ENCODE measurements at regions not wholly inside any gene's neighbourhood (a gene's known extent, or its start where the extent isn't known, plus 50 kb on each side); places are given as distances from the start of the nearest gene placed in this dataset.

DNA sequence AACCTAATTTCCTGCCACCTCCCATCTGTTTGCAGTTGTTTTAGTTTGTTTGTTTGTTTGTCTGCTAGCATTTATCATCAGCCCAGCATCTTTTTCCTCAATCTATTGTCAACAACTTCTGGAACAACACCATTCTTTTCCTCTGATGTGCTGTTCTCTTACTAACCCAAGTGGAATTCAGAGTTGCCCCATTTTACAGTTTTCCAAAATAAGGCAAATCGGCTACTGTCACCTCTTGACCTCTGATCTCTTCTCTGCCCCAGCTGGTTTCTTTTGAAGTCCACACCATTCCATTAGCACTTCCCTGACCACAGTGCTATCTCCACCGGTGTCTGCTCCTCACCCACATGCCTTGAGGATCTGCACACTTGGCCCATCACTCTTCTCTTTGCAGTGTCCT lies 102.4 kb downstream of the EFNB2 start:
- Histone ChIP-seq H3K27me3 (ENCODE audit: control insufficient read depth, insufficient read depth, low read length) (no peaks in the 10 kb centered on the region), H3K4me3 (ENCODE audit: low read depth, low read length) (no peak overlapping the region), H3K36me3 (ENCODE audit: control insufficient read depth, insufficient read depth, low read length) (no peaks in the 10 kb centered on the region)
- peak; percentile 23 for DNase-seq (ENCODE audit: low read depth)
- no peak for FAIRE-seq
- TF ChIP-seq, protein P1, sequence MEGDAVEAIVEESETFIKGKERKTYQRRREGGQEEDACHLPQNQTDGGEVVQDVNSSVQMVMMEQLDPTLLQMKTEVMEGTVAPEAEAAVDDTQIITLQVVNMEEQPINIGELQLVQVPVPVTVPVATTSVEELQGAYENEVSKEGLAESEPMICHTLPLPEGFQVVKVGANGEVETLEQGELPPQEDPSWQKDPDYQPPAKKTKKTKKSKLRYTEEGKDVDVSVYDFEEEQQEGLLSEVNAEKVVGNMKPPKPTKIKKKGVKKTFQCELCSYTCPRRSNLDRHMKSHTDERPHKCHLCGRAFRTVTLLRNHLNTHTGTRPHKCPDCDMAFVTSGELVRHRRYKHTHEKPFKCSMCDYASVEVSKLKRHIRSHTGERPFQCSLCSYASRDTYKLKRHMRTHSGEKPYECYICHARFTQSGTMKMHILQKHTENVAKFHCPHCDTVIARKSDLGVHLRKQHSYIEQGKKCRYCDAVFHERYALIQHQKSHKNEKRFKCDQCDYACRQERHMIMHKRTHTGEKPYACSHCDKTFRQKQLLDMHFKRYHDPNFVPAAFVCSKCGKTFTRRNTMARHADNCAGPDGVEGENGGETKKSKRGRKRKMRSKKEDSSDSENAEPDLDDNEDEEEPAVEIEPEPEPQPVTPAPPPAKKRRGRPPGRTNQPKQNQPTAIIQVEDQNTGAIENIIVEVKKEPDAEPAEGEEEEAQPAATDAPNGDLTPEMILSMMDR (IDR thresholded peaks at IDR 0.05; ENCODE audit: insufficient read depth, low read length, severe bottlenecking) = no peak

GRCh38 chr13:106432636-106433035 lies 102.8 kb downstream of the EFNB2 start:
- peak; percentile 70 for DNase-seq (ENCODE audit: low read depth)
- peak; percentile 50 for FAIRE-seq
- TF ChIP-seq, protein P1 (IDR thresholded peaks at IDR 0.05; ENCODE audit: insufficient read depth, low read length, severe bottlenecking) = no peak

GRCh38 chr13:106426909-106427308 lies 108.6 kb downstream of the EFNB2 start:
- H3K36me3 ChIP-seq (ENCODE audit: control insufficient read depth, insufficient read depth, low read length) = no peaks in the 10 kb centered on the region
- no peak overlapping the region for H3K4me3 ChIP-seq (ENCODE audit: low read depth, low read length)
- TF ChIP-seq, protein P1 (IDR thresholded peaks at IDR 0.05; ENCODE audit: insufficient read depth, low read length, severe bottlenecking) = no peak
- DNase-seq (ENCODE audit: low read depth) = no peak
- no peaks in the 10 kb centered on the region for H3K27me3 ChIP-seq (ENCODE audit: control insufficient read depth, insufficient read depth, low read length)
- no peak for FAIRE-seq

More at GRCh38 chr13:106432636-106433035, 102.8 kb downstream of the EFNB2 start:
- Histone ChIP-seq H3K4me3 (ENCODE audit: low read depth, low read length) (no peak overlapping the region), H3K36me3 (ENCODE audit: control insufficient read depth, insufficient read depth, low read length) (no peaks in the 10 kb centered on the region), H3K27me3 (ENCODE audit: control insufficient read depth, insufficient read depth, low read length) (no peaks in the 10 kb centered on the region)

DNA sequence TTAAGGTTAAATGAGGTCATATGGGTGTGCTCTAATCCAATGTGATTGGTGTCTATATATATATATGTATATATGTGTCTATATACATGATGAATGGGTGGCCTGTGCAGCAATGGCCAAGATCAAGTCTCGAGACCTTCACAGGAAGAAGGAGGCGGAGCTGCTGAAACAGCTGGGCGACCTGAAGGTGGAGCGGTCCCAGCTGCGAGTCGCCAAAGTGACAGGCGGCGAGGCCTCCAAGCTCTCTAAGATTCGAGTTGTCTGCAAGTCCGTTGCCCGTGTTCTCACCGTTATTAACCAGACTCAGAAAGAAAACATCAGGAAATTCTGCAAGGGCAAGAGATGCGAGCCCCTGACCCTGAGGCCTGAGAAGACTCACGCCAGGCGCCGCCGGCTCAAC lies 109.8 kb downstream of the EFNB2 start:
- no peaks in the 10 kb centered on the region for H3K36me3 ChIP-seq (ENCODE audit: control insufficient read depth, insufficient read depth, low read length)
- H3K27me3 ChIP-seq (ENCODE audit: control insufficient read depth, insufficient read depth, low read length) = no peaks in the 10 kb centered on the region
- TF ChIP-seq, protein P1 (IDR thresholded peaks at IDR 0.05; ENCODE audit: insufficient read depth, low read length, severe bottlenecking) = no peak
- FAIRE-seq = no peak
- no peak for DNase-seq (ENCODE audit: low read depth)
- H3K4me3 ChIP-seq (ENCODE audit: low read depth, low read length) = no peak overlapping the region

- H3K36me3 ChIP-seq (ENCODE audit: control insufficient read depth, insufficient read depth, low read length) = no peaks in the 10 kb centered on the region
- no peak for FAIRE-seq
- no peak overlapping the region for H3K4me3 ChIP-seq (ENCODE audit: low read depth, low read length)
- TF ChIP-seq, protein P1 (IDR thresholded peaks at IDR 0.05; ENCODE audit: insufficient read depth, low read length, severe bottlenecking) = no peak
- peak; percentile 12 for DNase-seq (ENCODE audit: low read depth)
- no peaks in the 10 kb centered on the region for H3K27me3 ChIP-seq (ENCODE audit: control insufficient read depth, insufficient read depth, low read length)
These were observed 110.7 kb downstream of the EFNB2 start for GRCh38 chr13:106424805-106425204.

GRCh38 chr13:106423530-106423929 lies 111.9 kb downstream of the EFNB2 start:
- Histone ChIP-seq H3K36me3 (ENCODE audit: control insufficient read depth, insufficient read depth, low read length) (no peaks in the 10 kb centered on the region), H3K4me3 (ENCODE audit: low read depth, low read length) (no peak overlapping the region), H3K27me3 (ENCODE audit: control insufficient read depth, insufficient read depth, low read length) (no peaks in the 10 kb centered on the region)
- TF ChIP-seq, protein P1 (IDR thresholded peaks at IDR 0.05; ENCODE audit: insufficient read depth, low read length, severe bottlenecking) = no peak
- no peak for DNase-seq (ENCODE audit: low read depth)
- FAIRE-seq = no peak
